ENCODE measurements at regions not wholly inside any gene's neighbourhood (a gene's known extent, or its start where the extent isn't known, plus 50 kb on each side); places are given as distances from the start of the nearest gene placed in this dataset.

DNA sequence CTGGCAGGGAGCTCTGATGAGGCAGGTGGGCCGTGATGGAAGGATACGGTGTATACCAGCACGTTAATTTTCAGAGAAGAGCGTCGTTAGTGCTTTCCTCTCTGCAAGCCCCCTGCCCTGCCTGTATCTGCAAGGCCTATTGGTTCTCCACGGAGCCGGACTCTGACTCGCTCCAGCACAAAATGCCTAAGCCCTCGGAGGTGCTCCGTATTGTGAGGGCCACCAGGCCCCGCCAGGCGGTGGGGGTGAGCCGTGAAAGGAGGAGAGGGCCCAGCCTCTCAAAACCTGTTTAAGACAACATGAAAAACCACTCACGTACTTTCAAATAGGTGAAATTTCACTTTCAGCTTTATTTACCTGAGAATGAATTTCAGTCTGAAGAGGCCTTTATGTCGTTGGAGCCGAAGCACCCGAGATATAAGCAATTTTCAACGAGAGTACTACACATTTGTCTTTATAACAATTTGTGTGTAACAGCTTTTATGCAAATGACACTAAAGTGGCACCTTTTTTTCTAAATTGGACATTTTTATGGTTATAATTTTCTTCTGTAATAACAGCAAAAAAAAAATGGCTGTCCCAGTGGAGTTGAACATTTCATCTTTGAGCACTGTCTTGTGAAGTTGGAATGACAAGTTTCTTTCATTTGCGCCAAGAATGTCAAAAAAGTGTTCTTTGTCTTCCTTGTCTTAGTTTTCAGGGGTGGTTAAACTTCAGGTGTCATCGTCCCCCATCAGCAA, 749.5 kb downstream of the VRK1 start:
- no peak for TF ChIP-seq EP300 (IDR thresholded peaks at IDR 0.05)
- TF ChIP-seq, protein P1, sequence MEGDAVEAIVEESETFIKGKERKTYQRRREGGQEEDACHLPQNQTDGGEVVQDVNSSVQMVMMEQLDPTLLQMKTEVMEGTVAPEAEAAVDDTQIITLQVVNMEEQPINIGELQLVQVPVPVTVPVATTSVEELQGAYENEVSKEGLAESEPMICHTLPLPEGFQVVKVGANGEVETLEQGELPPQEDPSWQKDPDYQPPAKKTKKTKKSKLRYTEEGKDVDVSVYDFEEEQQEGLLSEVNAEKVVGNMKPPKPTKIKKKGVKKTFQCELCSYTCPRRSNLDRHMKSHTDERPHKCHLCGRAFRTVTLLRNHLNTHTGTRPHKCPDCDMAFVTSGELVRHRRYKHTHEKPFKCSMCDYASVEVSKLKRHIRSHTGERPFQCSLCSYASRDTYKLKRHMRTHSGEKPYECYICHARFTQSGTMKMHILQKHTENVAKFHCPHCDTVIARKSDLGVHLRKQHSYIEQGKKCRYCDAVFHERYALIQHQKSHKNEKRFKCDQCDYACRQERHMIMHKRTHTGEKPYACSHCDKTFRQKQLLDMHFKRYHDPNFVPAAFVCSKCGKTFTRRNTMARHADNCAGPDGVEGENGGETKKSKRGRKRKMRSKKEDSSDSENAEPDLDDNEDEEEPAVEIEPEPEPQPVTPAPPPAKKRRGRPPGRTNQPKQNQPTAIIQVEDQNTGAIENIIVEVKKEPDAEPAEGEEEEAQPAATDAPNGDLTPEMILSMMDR (IDR thresholded peaks at IDR 0.05): no peak
